IMR-90 (cell line): ENCODE measurements at regions not wholly inside any gene's neighbourhood (a gene's known extent, or its start where the extent isn't known, plus 50 kb on each side); places are given as distances from the start of the nearest gene placed in this dataset.

Experiments
- BHLHE40 ChIP-seq: fragments of 150-350 bp; IDR thresholded peaks from 2 replicates; pipeline ENCODE4 v1.6.1; 2016; ENCODE audit warnings: mild to moderate bottlenecking, low read depth, low read length
- CEBPB ChIP-seq: IDR thresholded peaks from 2 replicates; pipeline ENCODE4 v1.6.1; 2012; ENCODE audit warnings: low read depth, low read length, improper control_type of control experiment
- CHD1 ChIP-seq: IDR thresholded peaks from 2 replicates; pipeline ENCODE4 v1.6.1; 2012; ENCODE audit warnings: low read depth, low read length, improper control_type of control experiment
- FOS ChIP-seq: fragments of 150-350 bp; IDR thresholded peaks from 2 replicates; pipeline ENCODE4 v1.6.1; 2016; ENCODE audit warnings: low read depth, low read length
- MAZ ChIP-seq: IDR thresholded peaks from 2 replicates; pipeline ENCODE4 v1.6.1; 2012; ENCODE audit warnings: low read depth, mild to moderate bottlenecking, low read length, improper control_type of control experiment, moderate library complexity, borderline replicate concordance
- POLR2A ChIP-seq: IDR thresholded peaks from 2 replicates; pipeline ENCODE4 v1.6.1; 2012; ENCODE audit warnings: mild to moderate bottlenecking, low read depth, low read length
- RAD21 ChIP-seq: IDR thresholded peaks from 2 replicates; pipeline ENCODE4 v1.6.1; 2012; ENCODE audit warnings: low read length, improper control_type of control experiment
- RFX5 ChIP-seq: IDR thresholded peaks from 2 replicates; pipeline ENCODE4 v1.8.0; 2012; ENCODE audit warnings: low read depth, mild to moderate bottlenecking, low read length, moderate library complexity
- SMC3 ChIP-seq: fragments of 150-350 bp; IDR thresholded peaks from 2 replicates; pipeline ENCODE4 v1.6.1; 2016; ENCODE audit warnings: low read depth, mild to moderate bottlenecking, antibody characterized with exemption, low read length, moderate library complexity
- TF ChIP-seq, protein P1 (sequence below): conservative IDR thresholded peaks from 2 replicates; pipeline ENCODE4 v1.5.1; 2012; ENCODE audit warnings: mild to moderate bottlenecking, low read depth, low read length, improper control_type of control experiment
- TF ChIP-seq, protein P2 (sequence below): fragments of 150-350 bp; IDR thresholded peaks from 2 replicates; pipeline ENCODE4 v1.6.1; 2016; ENCODE audit warnings: low read depth, mild to moderate bottlenecking, low read length, moderate library complexity, borderline replicate concordance
- TF ChIP-seq, protein P3 (sequence below): fragments of 150-350 bp; IDR thresholded peaks from 2 replicates; pipeline ENCODE4 v1.6.1; 2017; ENCODE audit warnings: mild to moderate bottlenecking, antibody characterized with exemption, low read length, low read depth

DNA sequence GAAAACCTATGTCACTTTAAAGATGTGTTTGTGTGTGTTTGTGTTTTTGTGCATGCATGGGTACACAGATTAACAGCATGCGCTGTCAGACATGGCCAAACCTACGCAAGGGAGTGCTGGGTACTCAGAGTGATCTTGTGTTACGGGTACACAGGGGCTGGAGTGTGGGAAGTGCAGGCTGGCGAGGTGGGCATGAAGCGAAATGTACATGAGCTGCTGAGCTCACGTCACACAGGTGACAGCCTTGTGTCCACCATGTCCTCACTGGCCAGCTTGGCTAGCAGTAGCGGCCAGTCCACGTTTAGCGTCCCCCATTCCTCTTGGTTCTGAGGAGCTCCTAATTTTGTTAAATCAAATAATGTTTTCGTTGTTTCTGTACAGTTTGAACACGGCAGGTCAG lies 979.7 kb upstream of the TMEM132C start:
- TF ChIP-seq, protein P1, sequence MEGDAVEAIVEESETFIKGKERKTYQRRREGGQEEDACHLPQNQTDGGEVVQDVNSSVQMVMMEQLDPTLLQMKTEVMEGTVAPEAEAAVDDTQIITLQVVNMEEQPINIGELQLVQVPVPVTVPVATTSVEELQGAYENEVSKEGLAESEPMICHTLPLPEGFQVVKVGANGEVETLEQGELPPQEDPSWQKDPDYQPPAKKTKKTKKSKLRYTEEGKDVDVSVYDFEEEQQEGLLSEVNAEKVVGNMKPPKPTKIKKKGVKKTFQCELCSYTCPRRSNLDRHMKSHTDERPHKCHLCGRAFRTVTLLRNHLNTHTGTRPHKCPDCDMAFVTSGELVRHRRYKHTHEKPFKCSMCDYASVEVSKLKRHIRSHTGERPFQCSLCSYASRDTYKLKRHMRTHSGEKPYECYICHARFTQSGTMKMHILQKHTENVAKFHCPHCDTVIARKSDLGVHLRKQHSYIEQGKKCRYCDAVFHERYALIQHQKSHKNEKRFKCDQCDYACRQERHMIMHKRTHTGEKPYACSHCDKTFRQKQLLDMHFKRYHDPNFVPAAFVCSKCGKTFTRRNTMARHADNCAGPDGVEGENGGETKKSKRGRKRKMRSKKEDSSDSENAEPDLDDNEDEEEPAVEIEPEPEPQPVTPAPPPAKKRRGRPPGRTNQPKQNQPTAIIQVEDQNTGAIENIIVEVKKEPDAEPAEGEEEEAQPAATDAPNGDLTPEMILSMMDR = no peak
- TF ChIP-seq RAD21 (no peak), CHD1 (no peak), CEBPB (no peak), POLR2A (no peak), RFX5 (no peak), MAZ (no peak), BHLHE40 (no peak), SMC3 (no peak), FOS (no peak)
- TF ChIP-seq, protein P2, sequence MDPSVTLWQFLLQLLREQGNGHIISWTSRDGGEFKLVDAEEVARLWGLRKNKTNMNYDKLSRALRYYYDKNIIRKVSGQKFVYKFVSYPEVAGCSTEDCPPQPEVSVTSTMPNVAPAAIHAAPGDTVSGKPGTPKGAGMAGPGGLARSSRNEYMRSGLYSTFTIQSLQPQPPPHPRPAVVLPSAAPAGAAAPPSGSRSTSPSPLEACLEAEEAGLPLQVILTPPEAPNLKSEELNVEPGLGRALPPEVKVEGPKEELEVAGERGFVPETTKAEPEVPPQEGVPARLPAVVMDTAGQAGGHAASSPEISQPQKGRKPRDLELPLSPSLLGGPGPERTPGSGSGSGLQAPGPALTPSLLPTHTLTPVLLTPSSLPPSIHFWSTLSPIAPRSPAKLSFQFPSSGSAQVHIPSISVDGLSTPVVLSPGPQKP = no peak
- TF ChIP-seq, protein P3, sequence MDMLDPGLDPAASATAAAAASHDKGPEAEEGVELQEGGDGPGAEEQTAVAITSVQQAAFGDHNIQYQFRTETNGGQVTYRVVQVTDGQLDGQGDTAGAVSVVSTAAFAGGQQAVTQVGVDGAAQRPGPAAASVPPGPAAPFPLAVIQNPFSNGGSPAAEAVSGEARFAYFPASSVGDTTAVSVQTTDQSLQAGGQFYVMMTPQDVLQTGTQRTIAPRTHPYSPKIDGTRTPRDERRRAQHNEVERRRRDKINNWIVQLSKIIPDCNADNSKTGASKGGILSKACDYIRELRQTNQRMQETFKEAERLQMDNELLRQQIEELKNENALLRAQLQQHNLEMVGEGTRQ = no peak
